ENCODE measurements at regions not wholly inside any gene's neighbourhood (a gene's known extent, or its start where the extent isn't known, plus 50 kb on each side); places are given as distances from the start of the nearest gene placed in this dataset.

GRCh38 chr13:69601661-69602060 lies 506.0 kb upstream of the ATXN8OS start:
- DNase-seq (ENCODE audit: low read depth) = no peak
- no peak overlapping the region for H3K4me3 ChIP-seq (ENCODE audit: low read depth, low read length)
- no peak for TF ChIP-seq CTCF (IDR thresholded peaks at IDR 0.05; ENCODE audit: low read depth, low read length, missing control alignments)

- TF ChIP-seq CTCF (IDR thresholded peaks at IDR 0.05; ENCODE audit: low read depth, low read length, missing control alignments) = no peak
- H3K4me3 ChIP-seq (ENCODE audit: low read depth, low read length) = no peak overlapping the region
- no peak for DNase-seq (ENCODE audit: low read depth)
Measured at GRCh38 chr13:69600811-69601210, 506.8 kb upstream of the ATXN8OS start.

GRCh38 chr13:69597088-69597487 lies 510.5 kb upstream of the ATXN8OS start:
- no peak overlapping the region for H3K4me3 ChIP-seq (ENCODE audit: low read depth, low read length)
- no peak for DNase-seq (ENCODE audit: low read depth)
- no peak for TF ChIP-seq CTCF (IDR thresholded peaks at IDR 0.05; ENCODE audit: low read depth, low read length, missing control alignments)

GRCh38 chr13:69595181-69595580 lies 512.4 kb upstream of the ATXN8OS start:
- TF ChIP-seq CTCF (IDR thresholded peaks at IDR 0.05; ENCODE audit: low read depth, low read length, missing control alignments) = no peak
- H3K4me3 ChIP-seq (ENCODE audit: low read depth, low read length) = no peak overlapping the region
- no peak for DNase-seq (ENCODE audit: low read depth)

DNA sequence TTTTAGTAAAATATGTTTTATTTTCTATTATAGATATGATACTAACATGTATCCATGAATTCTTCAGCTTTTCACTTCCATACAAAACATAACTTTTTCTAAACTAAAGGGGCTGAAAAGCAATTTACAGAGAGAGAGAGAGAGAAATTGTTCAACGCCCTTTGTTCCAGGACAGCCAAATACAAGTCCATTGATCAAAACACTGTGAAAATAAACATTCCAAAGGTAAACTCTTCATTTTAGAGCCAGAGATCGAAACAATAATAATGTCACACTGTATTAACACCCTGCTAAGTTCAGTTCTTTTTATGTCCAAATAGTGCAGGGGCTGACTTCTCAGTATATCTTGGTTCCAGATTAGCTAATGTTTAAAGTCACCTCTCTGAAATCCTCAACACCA lies 516.2 kb upstream of the ATXN8OS start:
- no peak for DNase-seq (ENCODE audit: low read depth)
- H3K4me3 ChIP-seq (ENCODE audit: low read depth, low read length) = no peak overlapping the region
- no peak for TF ChIP-seq CTCF (IDR thresholded peaks at IDR 0.05; ENCODE audit: low read depth, low read length, missing control alignments)

GRCh38 chr13:69589531-69590235 lies 517.9 kb upstream of the ATXN8OS start:
- no peak for TF ChIP-seq CTCF (IDR thresholded peaks at IDR 0.05; ENCODE audit: low read depth, low read length, missing control alignments)
- no peak overlapping the region for H3K4me3 ChIP-seq (ENCODE audit: low read depth, low read length)

DNA sequence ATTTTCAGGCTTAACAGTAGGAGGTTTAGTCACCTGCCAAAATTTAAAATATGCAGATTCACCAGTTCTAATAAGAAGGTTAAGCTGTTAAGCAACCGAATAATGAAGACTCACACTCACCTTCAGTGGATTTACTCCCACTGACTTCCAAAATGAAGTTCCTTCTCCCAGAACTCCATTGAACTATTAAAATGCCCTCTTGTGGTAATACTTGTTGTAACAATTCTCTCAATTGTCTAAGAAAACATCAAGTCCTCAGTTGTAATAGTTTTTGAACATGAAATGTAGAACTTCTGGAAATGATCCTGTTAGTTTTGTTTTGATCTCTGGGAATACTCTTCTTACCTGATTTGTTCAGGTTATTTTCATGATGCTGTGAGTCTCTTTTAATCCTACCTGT lies 522.0 kb upstream of the ATXN8OS start:
- no peak for TF ChIP-seq CTCF (IDR thresholded peaks at IDR 0.05; ENCODE audit: low read depth, low read length, missing control alignments)
- no peak overlapping the region for H3K4me3 ChIP-seq (ENCODE audit: low read depth, low read length)
- DNase-seq (ENCODE audit: low read depth) = no peak

More at GRCh38 chr13:69589531-69590235, 517.9 kb upstream of the ATXN8OS start:
- DNase-seq (ENCODE audit: low read depth) = no peak

Data from GM12864 (cell line).